ENCODE measurements at regions not wholly inside any gene's neighbourhood (a gene's known extent, or its start where the extent isn't known, plus 50 kb on each side); places are given as distances from the start of the nearest gene placed in this dataset.

GRCh38 chr1:55536545-55536865, 321.3 kb upstream of the USP24 start:
- TF ChIP-seq, protein P1, sequence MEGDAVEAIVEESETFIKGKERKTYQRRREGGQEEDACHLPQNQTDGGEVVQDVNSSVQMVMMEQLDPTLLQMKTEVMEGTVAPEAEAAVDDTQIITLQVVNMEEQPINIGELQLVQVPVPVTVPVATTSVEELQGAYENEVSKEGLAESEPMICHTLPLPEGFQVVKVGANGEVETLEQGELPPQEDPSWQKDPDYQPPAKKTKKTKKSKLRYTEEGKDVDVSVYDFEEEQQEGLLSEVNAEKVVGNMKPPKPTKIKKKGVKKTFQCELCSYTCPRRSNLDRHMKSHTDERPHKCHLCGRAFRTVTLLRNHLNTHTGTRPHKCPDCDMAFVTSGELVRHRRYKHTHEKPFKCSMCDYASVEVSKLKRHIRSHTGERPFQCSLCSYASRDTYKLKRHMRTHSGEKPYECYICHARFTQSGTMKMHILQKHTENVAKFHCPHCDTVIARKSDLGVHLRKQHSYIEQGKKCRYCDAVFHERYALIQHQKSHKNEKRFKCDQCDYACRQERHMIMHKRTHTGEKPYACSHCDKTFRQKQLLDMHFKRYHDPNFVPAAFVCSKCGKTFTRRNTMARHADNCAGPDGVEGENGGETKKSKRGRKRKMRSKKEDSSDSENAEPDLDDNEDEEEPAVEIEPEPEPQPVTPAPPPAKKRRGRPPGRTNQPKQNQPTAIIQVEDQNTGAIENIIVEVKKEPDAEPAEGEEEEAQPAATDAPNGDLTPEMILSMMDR (IDR thresholded peaks at IDR 0.05; ENCODE audit: extremely low read depth, insufficient read depth, missing control alignments) = no peak
- in situ Hi-C loops (cut with MboI; ENCODE audit: low pct_unique_long_range_greater_than_20kb, low sequenced_read_pairs, unreplicated experiment) = no loop called here
- no peak for DNase-seq (ENCODE audit: low spot score)

GRCh38 chr1:55535724-55536544, 320.8 kb upstream of the USP24 start:
- TF ChIP-seq, protein P1 (IDR thresholded peaks at IDR 0.05; ENCODE audit: extremely low read depth, insufficient read depth, missing control alignments) = no peak
- in situ Hi-C loops (cut with MboI; ENCODE audit: low pct_unique_long_range_greater_than_20kb, low sequenced_read_pairs, unreplicated experiment) = no loop called here
- DNase-seq (ENCODE audit: low spot score) = no peak

GRCh38 chr1:55534565-55535121, 319.5 kb upstream of the USP24 start:
- DNase-seq (ENCODE audit: low spot score) = no peak
- in situ Hi-C loops (cut with MboI; ENCODE audit: low pct_unique_long_range_greater_than_20kb, low sequenced_read_pairs, unreplicated experiment) = no loop called here
- TF ChIP-seq, protein P1 (IDR thresholded peaks at IDR 0.05; ENCODE audit: extremely low read depth, insufficient read depth, missing control alignments) = no peak

DNA sequence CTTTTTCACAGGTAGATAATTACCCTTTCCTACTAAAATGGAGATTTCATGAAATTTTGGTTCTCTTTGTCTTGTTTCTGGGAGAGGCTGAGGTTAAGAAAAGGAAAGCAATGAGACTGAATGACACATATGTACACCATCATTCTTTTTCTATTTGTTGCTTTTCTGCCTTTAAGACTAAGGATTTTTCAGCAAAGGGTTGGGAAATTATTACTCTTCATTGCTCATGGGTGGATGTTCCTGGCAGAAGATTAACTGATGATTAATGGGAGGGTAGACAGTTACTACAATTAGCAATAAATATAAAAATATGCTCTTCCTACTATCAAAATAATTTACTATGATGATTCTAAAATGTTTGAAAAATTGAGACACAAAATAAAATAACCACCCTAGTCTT, 316.5 kb upstream of the USP24 start:
- DNase-seq (ENCODE audit: low spot score) = no peak
- TF ChIP-seq, protein P1 (IDR thresholded peaks at IDR 0.05; ENCODE audit: extremely low read depth, insufficient read depth, missing control alignments) = no peak
- in situ Hi-C loops (cut with MboI; ENCODE audit: low pct_unique_long_range_greater_than_20kb, low sequenced_read_pairs, unreplicated experiment) = no loop called here

GRCh38 chr1:55530749-55531478, 315.8 kb upstream of the USP24 start:
- TF ChIP-seq, protein P1 (IDR thresholded peaks at IDR 0.05; ENCODE audit: extremely low read depth, insufficient read depth, missing control alignments) = no peak
- in situ Hi-C loops (cut with MboI; ENCODE audit: low pct_unique_long_range_greater_than_20kb, low sequenced_read_pairs, unreplicated experiment) = no loop called here
- no peak for DNase-seq (ENCODE audit: low spot score)

- no peak for DNase-seq (ENCODE audit: low spot score)
- TF ChIP-seq, protein P1 (IDR thresholded peaks at IDR 0.05; ENCODE audit: extremely low read depth, insufficient read depth, missing control alignments) = no peak
- in situ Hi-C loops (cut with MboI; ENCODE audit: low pct_unique_long_range_greater_than_20kb, low sequenced_read_pairs, unreplicated experiment) = no loop called here
These were observed 313.9 kb upstream of the USP24 start for GRCh38 chr1:55529017-55529416.
